OCI-LY1 (cell line): ENCODE measurements at regions not wholly inside any gene's neighbourhood (a gene's known extent, or its start where the extent isn't known, plus 50 kb on each side); places are given as distances from the start of the nearest gene placed in this dataset.

Experiments
- EZH2 ChIP-seq: fragments of 200-600 bp; sonication (generic), shearing (Covaris generic); IDR thresholded peaks from 2 replicates; pipeline ENCODE4 v1.8.0; 2017; ENCODE audit warnings: borderline replicate concordance, mixed run types, mild to moderate bottlenecking, antibody characterized with exemption, low read length, moderate library complexity, mixed read lengths
- TF ChIP-seq, protein P1 (sequence below): fragments of 200-600 bp; sonication (generic), shearing (Covaris generic); IDR thresholded peaks from 2 replicates; pipeline ENCODE4 v1.5.1; 2017; ENCODE audit warnings: mild to moderate bottlenecking, antibody characterized with exemption, low read length, moderate library complexity, mixed read lengths

- TF ChIP-seq, protein P1, sequence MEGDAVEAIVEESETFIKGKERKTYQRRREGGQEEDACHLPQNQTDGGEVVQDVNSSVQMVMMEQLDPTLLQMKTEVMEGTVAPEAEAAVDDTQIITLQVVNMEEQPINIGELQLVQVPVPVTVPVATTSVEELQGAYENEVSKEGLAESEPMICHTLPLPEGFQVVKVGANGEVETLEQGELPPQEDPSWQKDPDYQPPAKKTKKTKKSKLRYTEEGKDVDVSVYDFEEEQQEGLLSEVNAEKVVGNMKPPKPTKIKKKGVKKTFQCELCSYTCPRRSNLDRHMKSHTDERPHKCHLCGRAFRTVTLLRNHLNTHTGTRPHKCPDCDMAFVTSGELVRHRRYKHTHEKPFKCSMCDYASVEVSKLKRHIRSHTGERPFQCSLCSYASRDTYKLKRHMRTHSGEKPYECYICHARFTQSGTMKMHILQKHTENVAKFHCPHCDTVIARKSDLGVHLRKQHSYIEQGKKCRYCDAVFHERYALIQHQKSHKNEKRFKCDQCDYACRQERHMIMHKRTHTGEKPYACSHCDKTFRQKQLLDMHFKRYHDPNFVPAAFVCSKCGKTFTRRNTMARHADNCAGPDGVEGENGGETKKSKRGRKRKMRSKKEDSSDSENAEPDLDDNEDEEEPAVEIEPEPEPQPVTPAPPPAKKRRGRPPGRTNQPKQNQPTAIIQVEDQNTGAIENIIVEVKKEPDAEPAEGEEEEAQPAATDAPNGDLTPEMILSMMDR = no peak
- TF ChIP-seq EZH2 = no peak
Observed at GRCh38 chr4:28426251-28426650, 1565.6 kb downstream of the STIM2 start.
